VCaP (cell line): ENCODE measurements at regions not wholly inside any gene's neighbourhood (a gene's known extent, or its start where the extent isn't known, plus 50 kb on each side); places are given as distances from the start of the nearest gene placed in this dataset.
A peak's percentile ranks its signal among the peaks of the same experiment; 100 is the strongest.

Experiments
- H3K27ac ChIP-seq: fragments of 450-650 bp; 2 replicates; pipeline ENCODE4 v1.5.1; 2017
- TF ChIP-seq, protein P1 (sequence below): fragments of 450-650 bp; conservative IDR thresholded peaks from 2 replicates; pipeline ENCODE4 v1.5.1; 2017; ENCODE audit warnings: mild to moderate bottlenecking, moderate library complexity

DNA sequence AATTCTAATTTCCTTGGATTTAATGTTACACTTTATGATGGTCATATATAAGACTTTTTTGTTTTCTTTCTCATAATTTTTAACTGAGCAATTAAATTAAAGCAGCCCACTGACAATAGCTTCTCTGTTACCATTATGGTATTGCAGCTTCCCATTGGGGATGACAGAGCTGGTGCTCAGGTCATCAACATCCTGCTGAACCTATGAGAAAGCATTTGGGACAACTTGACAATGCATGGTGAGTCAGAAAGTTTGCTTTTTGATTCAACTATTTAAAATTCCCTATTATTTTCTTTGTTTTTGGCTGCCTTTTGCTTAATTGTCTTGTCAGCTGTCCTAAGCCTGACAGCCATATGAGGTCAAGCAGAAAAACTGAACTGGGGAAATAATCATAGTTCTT, 487.4 kb upstream of the RIOK2 start:
- TF ChIP-seq, protein P1, sequence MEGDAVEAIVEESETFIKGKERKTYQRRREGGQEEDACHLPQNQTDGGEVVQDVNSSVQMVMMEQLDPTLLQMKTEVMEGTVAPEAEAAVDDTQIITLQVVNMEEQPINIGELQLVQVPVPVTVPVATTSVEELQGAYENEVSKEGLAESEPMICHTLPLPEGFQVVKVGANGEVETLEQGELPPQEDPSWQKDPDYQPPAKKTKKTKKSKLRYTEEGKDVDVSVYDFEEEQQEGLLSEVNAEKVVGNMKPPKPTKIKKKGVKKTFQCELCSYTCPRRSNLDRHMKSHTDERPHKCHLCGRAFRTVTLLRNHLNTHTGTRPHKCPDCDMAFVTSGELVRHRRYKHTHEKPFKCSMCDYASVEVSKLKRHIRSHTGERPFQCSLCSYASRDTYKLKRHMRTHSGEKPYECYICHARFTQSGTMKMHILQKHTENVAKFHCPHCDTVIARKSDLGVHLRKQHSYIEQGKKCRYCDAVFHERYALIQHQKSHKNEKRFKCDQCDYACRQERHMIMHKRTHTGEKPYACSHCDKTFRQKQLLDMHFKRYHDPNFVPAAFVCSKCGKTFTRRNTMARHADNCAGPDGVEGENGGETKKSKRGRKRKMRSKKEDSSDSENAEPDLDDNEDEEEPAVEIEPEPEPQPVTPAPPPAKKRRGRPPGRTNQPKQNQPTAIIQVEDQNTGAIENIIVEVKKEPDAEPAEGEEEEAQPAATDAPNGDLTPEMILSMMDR: no peak
- H3K27ac ChIP-seq: no peak overlapping the region

DNA sequence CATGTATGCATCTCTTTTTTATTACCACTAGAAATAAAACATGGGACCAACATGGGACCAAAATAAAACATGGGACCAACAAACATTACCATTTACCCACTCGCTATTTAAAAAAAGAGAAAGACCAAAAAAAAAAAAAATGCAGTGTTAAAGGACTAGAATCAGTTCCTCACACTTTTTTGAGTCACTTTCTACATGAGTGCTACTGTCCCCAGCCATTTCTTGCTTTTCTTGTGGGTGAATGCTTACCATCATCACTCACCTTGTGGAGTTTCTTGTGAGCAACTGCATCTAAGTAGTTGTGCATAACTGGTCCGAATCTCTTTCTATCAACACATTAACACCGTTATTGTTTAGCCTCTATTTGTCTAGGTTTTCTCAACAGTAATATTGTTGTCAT, 493.6 kb upstream of the RIOK2 start:
- no peak overlapping the region for H3K27ac ChIP-seq
- TF ChIP-seq, protein P1: no peak

DNA sequence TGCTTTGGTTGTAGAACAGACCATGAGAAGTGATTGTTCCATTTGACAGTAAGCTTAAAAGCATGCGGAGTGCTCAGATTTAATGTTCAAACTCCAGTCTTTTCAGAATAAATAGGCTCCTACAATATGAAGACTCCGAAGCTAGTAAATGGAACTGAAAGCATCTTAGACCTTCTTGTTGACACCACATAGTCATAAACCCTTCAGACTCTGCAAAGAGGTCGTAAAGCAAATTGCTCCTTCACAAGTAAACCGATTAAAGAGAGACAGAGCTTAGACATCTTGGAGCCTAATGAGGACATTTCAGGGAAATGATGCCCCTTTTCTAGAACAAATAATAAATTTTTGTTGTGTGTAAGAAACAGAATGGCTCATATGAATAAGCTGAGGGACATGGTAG, 511.0 kb upstream of the RIOK2 start:
- TF ChIP-seq, protein P1: no peak

DNA sequence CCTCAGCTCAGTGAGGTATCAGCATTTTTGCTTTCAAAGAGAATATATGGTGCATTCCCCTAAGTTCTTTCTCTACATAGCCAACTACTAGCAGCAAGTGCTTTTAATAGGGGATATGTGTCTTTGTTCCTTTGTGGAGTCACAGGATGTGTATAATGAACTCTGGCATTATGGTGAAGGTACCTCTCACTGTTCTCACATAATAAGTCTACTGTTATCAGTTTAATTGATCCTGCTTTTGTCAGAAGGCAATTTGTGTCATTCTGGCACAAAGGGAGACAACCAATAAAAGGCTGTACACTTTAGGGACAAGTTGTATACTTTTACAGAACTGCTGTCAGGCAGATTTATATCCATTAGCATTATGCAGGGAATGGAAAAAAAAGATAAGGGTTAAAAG, 531.4 kb upstream of the RIOK2 start:
- TF ChIP-seq, protein P1: no peak

More for the DNA sequence above, 511.0 kb upstream of the RIOK2 start:
- no peak overlapping the region for H3K27ac ChIP-seq

DNA sequence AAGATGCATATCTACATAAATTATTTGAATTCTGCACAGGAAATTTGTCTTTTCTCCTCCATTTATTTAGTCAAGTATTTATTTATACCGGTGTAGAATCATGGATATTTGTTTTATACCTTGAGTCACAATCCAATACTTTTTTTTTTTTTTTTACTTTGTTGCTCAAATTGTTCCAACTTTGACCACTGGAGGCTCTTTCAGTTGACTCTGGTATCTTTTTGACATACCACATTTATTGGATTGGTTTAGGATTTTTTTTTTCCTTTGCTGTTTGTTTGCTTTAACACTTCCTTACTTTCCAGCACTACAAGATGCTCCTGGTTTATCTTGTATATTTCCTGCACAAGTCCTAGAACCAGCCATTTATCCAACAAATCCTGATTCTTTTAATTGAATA, 543.1 kb upstream of the RIOK2 start:
- TF ChIP-seq, protein P1: peak; percentile 40
- H3K27ac ChIP-seq: no peak overlapping the region

More for the DNA sequence above, 531.4 kb upstream of the RIOK2 start:
- no peak overlapping the region for H3K27ac ChIP-seq

DNA sequence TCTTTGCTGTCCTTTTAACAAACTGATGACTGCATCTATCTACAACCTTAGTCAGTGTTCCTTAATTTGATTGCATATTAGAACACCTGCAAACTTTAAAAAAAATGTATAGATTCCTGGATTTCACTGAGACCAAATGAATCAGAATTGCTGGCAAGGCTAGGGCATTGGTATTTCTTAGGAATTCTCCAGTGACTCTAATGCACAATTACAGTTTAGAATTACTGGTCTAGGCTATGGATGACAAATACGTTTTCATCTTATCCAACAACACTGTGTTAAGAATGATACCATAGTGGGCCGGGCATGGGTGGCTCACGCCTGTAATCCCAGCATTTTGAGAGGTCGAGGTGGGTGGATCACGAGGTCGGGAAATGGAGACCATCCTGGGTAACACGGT, 545.9 kb upstream of the RIOK2 start:
- H3K27ac ChIP-seq: no peak overlapping the region
- TF ChIP-seq, protein P1: no peak

DNA sequence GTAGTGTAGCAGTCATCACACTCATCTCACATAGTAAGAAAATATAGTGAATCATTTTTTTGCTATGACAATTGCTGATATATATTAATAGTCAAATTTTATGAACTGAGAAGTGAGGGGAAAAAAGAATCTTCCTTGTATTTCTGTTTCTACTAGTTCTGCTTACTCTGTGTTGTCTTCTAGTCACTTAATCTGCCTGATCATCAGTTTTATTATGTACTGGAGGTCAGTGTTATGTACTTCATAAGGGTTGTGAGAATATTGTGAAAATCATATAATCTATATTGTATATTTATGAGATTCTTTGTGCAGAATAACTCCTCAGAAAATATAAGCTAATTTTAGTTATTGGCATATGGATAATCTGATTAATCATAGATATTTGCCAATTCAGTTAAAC, 546.9 kb upstream of the RIOK2 start:
- TF ChIP-seq, protein P1: no peak
- no peak overlapping the region for H3K27ac ChIP-seq

DNA sequence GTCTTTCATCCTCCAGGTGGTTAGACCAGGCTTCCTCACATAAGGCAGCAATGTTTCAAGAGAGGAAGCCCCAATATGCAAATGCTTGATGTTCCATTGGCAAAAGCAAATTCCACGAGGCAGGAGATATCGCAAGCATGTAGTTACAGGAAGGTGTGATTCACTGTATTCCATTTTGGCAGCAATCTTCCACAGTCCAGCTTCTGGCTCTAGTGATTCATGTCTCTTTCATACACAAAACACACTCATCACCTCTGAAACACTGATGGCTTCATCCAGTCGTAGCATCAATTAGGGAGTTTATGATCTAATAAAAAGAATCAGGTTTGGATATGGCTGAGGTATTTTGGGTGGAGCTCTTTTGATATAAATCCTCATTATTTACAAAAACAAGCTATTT, 552.2 kb upstream of the RIOK2 start:
- no peak overlapping the region for H3K27ac ChIP-seq
- TF ChIP-seq, protein P1: no peak
